ENCODE measurements at regions not wholly inside any gene's neighbourhood (a gene's known extent, or its start where the extent isn't known, plus 50 kb on each side); places are given as distances from the start of the nearest gene placed in this dataset.

DNA sequence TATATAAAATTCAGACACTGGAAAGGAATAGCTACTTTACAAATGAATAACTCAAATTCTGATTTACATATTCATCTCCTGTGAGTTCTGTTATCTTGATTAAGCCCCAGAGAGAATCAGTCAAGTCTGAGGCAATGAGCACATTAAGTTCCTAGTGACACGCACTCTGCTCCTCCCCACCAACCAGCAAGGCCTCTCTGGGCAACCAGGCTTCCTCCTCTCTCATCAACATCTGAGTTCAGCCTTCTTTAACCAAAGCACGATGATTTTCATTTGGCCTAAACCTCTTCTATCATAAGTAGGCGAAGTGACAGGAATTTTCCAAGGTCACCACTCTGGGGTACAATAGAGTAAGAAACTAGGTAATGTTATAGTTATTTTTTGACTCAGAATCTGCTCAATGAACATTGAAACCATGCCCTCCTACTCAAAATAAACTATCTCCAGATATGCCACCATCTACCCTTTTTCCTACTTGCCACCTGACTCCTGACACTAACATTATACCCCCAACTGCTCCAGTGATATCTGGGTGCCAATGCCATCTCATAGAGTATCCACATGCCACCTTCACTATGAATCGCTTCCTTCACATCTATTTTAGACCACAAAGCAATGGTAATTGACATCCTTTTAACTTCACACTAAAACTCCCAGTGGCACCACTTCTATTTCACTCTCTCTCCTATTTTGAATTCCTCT lies 114.8 kb downstream of the FAM76B start:
- no peak for TF ChIP-seq CTCF (conservative IDR thresholded peaks at IDR 0.05; ENCODE audit: low read depth, low read length)
- TF ChIP-seq EZH2 (IDR thresholded peaks at IDR 0.05; ENCODE audit: low read length, unreplicated experiment), result no peak
- no peak for TF ChIP-seq EZH2phosphoT487 (IDR thresholded peaks at IDR 0.05; ENCODE audit: borderline replicate concordance, low read length)
